ENCODE measurements at regions not wholly inside any gene's neighbourhood (a gene's known extent, or its start where the extent isn't known, plus 50 kb on each side); places are given as distances from the start of the nearest gene placed in this dataset.

DNA sequence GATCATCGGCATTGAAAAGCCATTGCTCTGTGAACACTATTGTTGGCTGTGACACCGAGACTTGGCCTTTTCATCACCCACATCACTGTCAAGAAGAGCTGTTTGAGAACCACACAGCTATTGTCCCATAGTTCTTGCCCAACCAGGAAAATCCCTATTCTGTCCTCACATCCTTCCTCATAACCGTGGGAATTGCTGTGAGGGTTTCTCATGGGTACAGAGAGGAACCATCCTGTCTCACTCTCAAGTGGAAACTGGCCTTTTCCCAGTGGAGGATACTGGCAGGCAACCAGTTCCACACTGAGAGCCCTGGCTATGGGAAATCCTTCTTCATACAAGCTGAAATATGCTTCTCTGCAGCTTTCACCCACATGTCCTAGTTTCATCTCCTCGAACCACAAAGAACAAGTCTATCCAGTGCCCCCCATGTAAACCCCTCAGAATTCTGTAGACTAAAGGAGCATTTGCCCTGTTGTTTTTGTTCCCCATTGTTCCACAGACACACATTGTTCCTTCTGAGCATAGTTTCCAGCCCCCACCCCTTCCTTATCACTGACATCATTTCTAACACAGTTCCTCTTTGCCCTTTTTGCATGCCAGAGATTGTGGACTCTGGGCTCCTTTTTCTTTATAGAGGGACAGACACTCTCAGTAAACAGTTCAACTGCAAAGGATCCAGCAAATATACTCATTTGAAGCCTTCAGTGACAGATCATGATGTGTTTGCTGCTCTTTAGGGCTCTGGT, 57.8 kb upstream of the C5orf46 start:
- DNase-seq (ENCODE audit: low read depth), result no peak

DNA sequence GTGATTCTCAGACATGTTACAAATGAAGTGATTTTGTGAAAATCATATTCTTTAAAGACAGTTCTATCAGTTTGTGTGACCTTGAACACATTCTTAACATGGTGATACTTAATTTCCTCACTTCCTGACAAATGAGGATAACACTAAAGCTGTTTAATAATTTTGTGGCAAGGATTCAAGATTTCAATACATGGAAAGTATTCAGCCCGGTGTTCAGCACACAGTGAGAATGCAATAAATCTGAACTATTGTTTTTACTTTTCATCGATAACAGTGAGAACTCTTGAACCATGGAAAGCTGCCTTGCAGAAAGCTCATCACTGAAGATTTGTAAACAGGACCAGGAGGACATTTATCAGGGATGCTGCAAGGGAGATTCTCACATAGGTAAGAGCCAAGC, 57.1 kb upstream of the C5orf46 start:
- DNase-seq (ENCODE audit: low read depth), result no peak

DNA sequence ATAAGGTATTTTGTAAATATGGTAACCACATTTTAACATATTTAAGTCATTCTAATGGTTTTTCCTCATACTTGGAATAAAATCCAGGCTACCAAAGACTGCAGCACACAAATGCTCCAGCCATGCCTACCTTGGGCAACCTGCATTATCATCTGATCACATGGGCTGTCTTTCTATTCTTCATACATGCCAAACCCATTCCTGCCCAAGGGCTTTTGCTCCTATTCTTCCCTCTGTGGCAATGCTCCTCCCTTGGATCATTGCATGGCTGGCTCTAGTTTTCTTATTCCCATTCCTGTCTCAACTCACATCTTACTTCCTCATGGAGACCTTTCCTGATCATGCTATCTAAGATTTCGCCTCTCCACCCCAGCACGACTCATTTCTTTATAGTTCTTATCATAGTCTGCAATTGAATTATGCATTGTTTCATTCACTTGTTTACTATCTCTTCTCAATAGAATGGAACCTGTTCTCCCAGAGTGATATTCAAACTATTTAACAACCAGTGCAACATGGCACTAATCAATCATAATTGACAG, 54.9 kb upstream of the C5orf46 start:
- no peak for DNase-seq (ENCODE audit: low read depth)

DNA sequence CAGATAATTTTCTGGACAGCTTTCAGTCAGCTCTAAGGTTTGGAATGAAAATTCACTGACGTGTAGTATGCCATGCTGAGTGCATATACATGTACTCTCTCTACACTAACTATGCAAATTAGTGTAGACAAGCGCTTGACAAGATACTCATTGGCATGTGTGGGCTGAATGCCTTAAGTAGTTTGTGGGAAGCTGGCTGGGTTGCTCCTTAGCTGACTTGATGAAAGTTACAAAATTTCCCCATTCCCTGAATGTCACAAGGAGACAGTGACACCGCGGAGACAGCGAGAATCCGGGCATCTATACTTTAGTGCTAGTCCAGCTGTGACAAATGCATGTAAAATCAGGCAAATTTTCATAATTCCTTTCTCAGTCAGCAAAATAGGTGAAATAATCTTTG, 51.6 kb upstream of the C5orf46 start:
- DNase-seq (ENCODE audit: low read depth), result no peak

DNA sequence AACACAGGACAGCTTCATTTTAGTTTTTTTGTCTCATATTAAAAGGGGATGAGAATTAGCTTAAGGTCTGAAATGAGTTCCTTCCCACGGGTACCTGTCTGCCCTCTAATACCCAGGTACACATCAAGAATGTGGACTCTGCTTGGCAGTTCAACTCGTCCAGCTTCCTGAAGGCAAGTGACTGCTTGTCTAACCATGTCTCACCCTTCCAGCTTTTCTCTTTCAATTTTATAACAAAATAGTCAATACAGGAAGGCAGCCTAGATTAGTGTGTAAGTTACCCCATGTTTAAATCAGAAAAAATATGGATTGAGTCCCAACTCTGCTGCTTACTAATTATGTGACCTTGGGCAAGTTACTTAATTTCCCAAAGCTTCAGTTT, 50.5 kb upstream of the C5orf46 start:
- no peak for DNase-seq (ENCODE audit: low read depth)

DNA sequence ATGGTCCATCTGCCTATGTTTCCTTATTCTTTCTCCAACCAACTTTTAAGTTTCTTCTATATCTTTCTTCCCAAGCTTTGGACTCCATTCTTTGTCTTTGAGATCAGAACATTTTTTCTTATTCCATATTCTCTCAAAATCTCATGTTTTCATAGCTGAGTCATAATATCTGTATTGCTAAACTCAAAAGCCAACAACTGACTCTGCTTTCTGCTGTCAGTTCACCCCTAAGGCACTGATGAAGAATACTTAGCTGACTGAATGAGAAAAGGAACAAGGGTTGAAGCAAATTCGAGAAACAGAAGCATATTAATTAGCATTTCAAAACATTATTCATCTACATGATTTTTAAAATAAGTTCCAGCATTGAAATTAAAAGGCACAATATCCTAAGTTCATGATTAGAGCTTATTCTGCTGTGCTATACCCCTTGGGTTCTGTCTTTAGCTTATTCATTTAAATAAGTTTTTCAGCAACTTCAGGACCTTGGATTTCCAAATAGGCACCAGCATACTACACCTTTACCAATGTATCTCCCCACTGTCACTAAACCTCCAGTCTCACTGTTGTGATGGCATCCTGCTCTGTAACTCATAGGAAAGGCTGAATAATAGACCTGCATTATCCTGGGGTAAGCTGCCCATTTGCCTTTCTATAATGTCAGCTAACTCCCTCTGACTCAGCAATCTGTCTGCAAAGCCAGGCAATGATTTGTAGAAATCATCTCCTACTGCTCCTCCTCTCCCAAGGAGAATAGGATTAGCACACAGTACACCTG, 49.9 kb upstream of the C5orf46 start:
- no peak for DNase-seq (ENCODE audit: low read depth)
